ENCODE measurements at regions not wholly inside any gene's neighbourhood (a gene's known extent, or its start where the extent isn't known, plus 50 kb on each side); places are given as distances from the start of the nearest gene placed in this dataset.

DNA sequence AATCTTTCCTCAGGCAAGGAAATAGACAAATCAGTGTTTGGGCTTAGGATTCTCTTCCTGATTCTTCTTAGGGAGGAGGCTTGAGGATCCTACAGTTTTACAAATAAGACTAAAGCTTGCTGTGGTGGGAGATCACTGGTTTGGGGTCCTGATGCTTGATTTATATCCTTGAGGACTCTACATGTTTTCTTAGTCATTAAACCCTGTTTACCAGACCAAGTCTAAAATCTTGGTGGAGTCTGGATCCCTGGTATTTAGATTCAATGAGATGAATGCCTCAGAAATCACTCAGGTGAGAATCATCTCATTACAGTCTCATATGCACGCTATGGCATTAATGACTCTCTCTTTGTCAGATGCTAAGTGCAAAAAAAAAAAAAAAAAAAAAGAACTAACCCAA lies 304.3 kb upstream of the SALL1 start:
- no peak for DNase-seq (ENCODE audit: low spot score)
- WGBS, 2 donors (ENCODE audit: extremely low coverage in 2 of 2, insufficient read length in 2 of 2, insufficient replicate concordance in 1 of 2), result no CpG with 5 or more reads among the region's 1 CpG
- Histone ChIP-seq H4K91ac (ENCODE audit: low read depth, low read length, poor library complexity) (no peak overlapping the region), H3K27ac (replicated peaks; ENCODE audit: low read length) (no peak overlapping the region), H2BK120ac (ENCODE audit: low read depth, low read length) (no peak overlapping the region), H3K4ac (ENCODE audit: low read length) (no peak overlapping the region), H3K36me3 (replicated peaks in 1 of 2; ENCODE audit: control insufficient read depth in 2 of 2, insufficient read depth in 2 of 2, low read length in 2 of 2) (no peaks in the 10 kb centered on the region), H2BK15ac (ENCODE audit: low read length) (no peak overlapping the region), H4K8ac (ENCODE audit: low read depth, low read length) (no peak overlapping the region), H2AK5ac (ENCODE audit: low read depth, low read length) (no peak overlapping the region), H3K27me3 (ENCODE audit: control insufficient read depth in 3 of 3, insufficient read depth in 3 of 3, low read depth in 1 of 3, low read length in 3 of 3) (no peaks in the 10 kb centered on the region), H3K4me3 (ENCODE audit: low read length in 2 of 2) (no peak overlapping the region), H3K4me1 (ENCODE audit: control insufficient read depth in 2 of 2, insufficient read depth in 1 of 2, low read depth in 1 of 2, low read length in 2 of 2) (peaks cover 17 to 22% of the 10 kb centered on the region in 2 donors), H3K9ac (ENCODE audit: low read depth, low read length, poor library complexity) (no peak overlapping the region), H2BK12ac (ENCODE audit: low read length) (no peak overlapping the region), H3K9me3 (replicated peaks in 1 of 2; ENCODE audit: control insufficient read depth in 2 of 2, insufficient read depth in 1 of 2, low read depth in 1 of 2, low read length in 2 of 2) (no peaks in the 10 kb centered on the region), H3K79me1 (ENCODE audit: low read depth, low read length) (no peaks in the 10 kb centered on the region), H3K14ac (ENCODE audit: low read length) (no peak overlapping the region), H3K23ac (ENCODE audit: low read depth, low read length, poor library complexity) (no peak overlapping the region), H2BK5ac (ENCODE audit: low read length) (no peak overlapping the region), H2AFZ (ENCODE audit: low read length) (no peak overlapping the region), H3K4me2 (ENCODE audit: insufficient read depth, low read length, poor library complexity, severe bottlenecking) (no peak overlapping the region), H3K18ac (ENCODE audit: low read length) (no peak overlapping the region)

DNA sequence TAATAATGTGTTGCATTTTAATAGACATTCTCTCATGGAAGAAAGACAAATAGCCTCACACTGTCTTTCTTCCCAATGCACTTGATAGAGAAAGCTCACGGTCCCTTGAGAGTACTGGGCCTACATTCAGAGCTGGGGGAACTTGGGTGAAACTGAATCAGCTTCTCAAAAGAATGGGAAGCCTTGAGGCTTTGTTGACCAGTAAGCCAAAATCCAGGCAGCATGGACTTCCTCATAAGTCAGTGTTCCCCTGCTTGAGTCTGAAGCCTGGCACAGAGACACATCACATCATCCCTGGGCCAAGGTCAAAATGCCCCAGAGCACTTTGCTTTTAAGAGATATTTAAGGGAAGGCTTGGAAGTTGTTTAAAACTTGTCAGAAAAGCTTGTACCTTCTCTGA lies 302.2 kb upstream of the SALL1 start:
- H3K14ac ChIP-seq (ENCODE audit: low read length), result no peak overlapping the region
- no peak overlapping the region for H3K9ac ChIP-seq (ENCODE audit: low read depth, low read length, poor library complexity)
- no peaks in the 10 kb centered on the region for H3K27me3 ChIP-seq (ENCODE audit: control insufficient read depth in 3 of 3, insufficient read depth in 3 of 3, low read depth in 1 of 3, low read length in 3 of 3)
- no peak overlapping the region for H3K27ac ChIP-seq (replicated peaks; ENCODE audit: low read length)
- WGBS, 2 donors (ENCODE audit: extremely low coverage in 2 of 2, insufficient read length in 2 of 2, insufficient replicate concordance in 1 of 2), result no CpG with 5 or more reads among the region's 1 CpG
- H3K79me1 ChIP-seq (ENCODE audit: low read depth, low read length), result no peaks in the 10 kb centered on the region
- H2AFZ ChIP-seq (ENCODE audit: low read length), result peak overlapping the region; percentile 34
- no peak overlapping the region for H2AK5ac ChIP-seq (ENCODE audit: low read depth, low read length)
- H3K9me3 ChIP-seq (replicated peaks in 1 of 2; ENCODE audit: control insufficient read depth in 2 of 2, insufficient read depth in 1 of 2, low read depth in 1 of 2, low read length in 2 of 2), result no peaks in the 10 kb centered on the region
- no peak overlapping the region for H3K4me3 ChIP-seq (ENCODE audit: low read length in 2 of 2)
- peaks cover 20 to 23% of the 10 kb centered on the region in 2 donors for H3K4me1 ChIP-seq (ENCODE audit: control insufficient read depth in 2 of 2, insufficient read depth in 1 of 2, low read depth in 1 of 2, low read length in 2 of 2)
- no peak for DNase-seq (ENCODE audit: low spot score)
- H3K23ac ChIP-seq (ENCODE audit: low read depth, low read length, poor library complexity), result no peak overlapping the region
- no peaks in the 10 kb centered on the region for H3K36me3 ChIP-seq (replicated peaks in 1 of 2; ENCODE audit: control insufficient read depth in 2 of 2, insufficient read depth in 2 of 2, low read length in 2 of 2)
- no peak overlapping the region for H3K4me2 ChIP-seq (ENCODE audit: insufficient read depth, low read length, poor library complexity, severe bottlenecking)
- no peak overlapping the region for H3K4ac ChIP-seq (ENCODE audit: low read length)
- no peak overlapping the region for H3K18ac ChIP-seq (ENCODE audit: low read length)
- H4K8ac ChIP-seq (ENCODE audit: low read depth, low read length), result no peak overlapping the region
- no peak overlapping the region for H4K91ac ChIP-seq (ENCODE audit: low read depth, low read length, poor library complexity)
- H2BK15ac ChIP-seq (ENCODE audit: low read length), result no peak overlapping the region
- H2BK12ac ChIP-seq (ENCODE audit: low read length), result no peak overlapping the region
- no peak overlapping the region for H2BK5ac ChIP-seq (ENCODE audit: low read length)
- no peak overlapping the region for H2BK120ac ChIP-seq (ENCODE audit: low read depth, low read length)

DNA sequence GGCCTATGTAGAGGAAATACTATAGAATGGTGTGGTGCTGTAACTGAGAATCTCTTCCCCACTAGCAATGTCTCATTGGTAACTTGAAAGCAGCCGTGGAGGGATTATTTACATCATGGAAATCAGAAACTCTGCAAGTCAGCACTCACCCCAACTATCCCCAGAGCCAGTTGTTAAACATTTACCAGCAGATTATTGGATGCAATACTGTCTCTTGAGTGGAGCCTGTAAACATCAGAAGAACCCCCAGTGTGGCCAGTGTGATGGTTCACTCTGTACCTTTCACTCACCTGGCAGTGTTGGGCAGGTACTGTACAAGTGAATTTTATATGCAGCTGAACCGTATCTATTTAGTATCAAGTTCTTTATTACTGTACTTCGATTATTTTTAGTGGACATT lies 299.8 kb upstream of the SALL1 start:
- no peak for DNase-seq (ENCODE audit: low spot score)
- Histone ChIP-seq H3K27ac (replicated peaks; ENCODE audit: low read length) (no peak overlapping the region), H3K9me3 (replicated peaks in 1 of 2; ENCODE audit: control insufficient read depth in 2 of 2, insufficient read depth in 1 of 2, low read depth in 1 of 2, low read length in 2 of 2) (no peaks in the 10 kb centered on the region), H2AFZ (ENCODE audit: low read length) (no peak overlapping the region), H3K18ac (ENCODE audit: low read length) (no peak overlapping the region), H3K9ac (ENCODE audit: low read depth, low read length, poor library complexity) (no peak overlapping the region), H3K36me3 (replicated peaks in 1 of 2; ENCODE audit: control insufficient read depth in 2 of 2, insufficient read depth in 2 of 2, low read length in 2 of 2) (no peaks in the 10 kb centered on the region), H3K4ac (ENCODE audit: low read length) (no peak overlapping the region), H2BK5ac (ENCODE audit: low read length) (no peak overlapping the region), H3K27me3 (ENCODE audit: control insufficient read depth in 3 of 3, insufficient read depth in 3 of 3, low read depth in 1 of 3, low read length in 3 of 3) (no peaks in the 10 kb centered on the region), H2AK5ac (ENCODE audit: low read depth, low read length) (no peak overlapping the region), H3K4me2 (ENCODE audit: insufficient read depth, low read length, poor library complexity, severe bottlenecking) (no peak overlapping the region), H2BK120ac (ENCODE audit: low read depth, low read length) (no peak overlapping the region), H3K23ac (ENCODE audit: low read depth, low read length, poor library complexity) (no peak overlapping the region), H2BK12ac (ENCODE audit: low read length) (no peak overlapping the region), H3K79me1 (ENCODE audit: low read depth, low read length) (no peaks in the 10 kb centered on the region), H3K4me1 (ENCODE audit: control insufficient read depth in 2 of 2, insufficient read depth in 1 of 2, low read depth in 1 of 2, low read length in 2 of 2) (peaks cover 12 to 15% of the 10 kb centered on the region in 2 donors), H3K4me3 (ENCODE audit: low read length in 2 of 2) (no peak overlapping the region), H3K14ac (ENCODE audit: low read length) (no peak overlapping the region), H4K8ac (ENCODE audit: low read depth, low read length) (no peak overlapping the region), H4K91ac (ENCODE audit: low read depth, low read length, poor library complexity) (no peak overlapping the region), H2BK15ac (ENCODE audit: low read length) (no peak overlapping the region)
- WGBS, 2 donors (ENCODE audit: extremely low coverage in 2 of 2, insufficient read length in 2 of 2, insufficient replicate concordance in 1 of 2), result no CpG with 5 or more reads among the region's 3 CpGs

DNA sequence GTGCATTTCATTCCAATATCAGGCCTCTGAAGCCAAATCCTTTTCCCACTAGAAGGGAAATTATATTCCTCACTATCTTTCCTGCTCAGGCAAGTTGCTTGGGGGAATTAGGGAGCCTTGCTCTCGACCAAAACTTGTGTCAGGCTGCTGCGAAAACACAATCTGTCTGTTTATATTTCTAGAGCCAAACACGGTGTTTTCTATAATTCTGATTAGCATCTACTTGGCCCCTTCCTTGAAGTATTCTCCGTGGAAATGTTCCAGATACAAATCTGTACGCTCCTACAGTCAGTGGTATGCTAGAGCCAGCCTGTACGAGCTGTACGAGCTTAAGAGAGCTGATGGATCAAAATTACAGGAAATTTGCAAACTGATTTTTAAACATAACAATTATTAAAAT lies 299.3 kb upstream of the SALL1 start:
- no peak overlapping the region for H4K91ac ChIP-seq (ENCODE audit: low read depth, low read length, poor library complexity)
- no CpG with 5 or more reads among the region's 7 CpGs for WGBS, 2 donors (ENCODE audit: extremely low coverage in 2 of 2, insufficient read length in 2 of 2, insufficient replicate concordance in 1 of 2)
- H3K23ac ChIP-seq (ENCODE audit: low read depth, low read length, poor library complexity), result no peak overlapping the region
- no peak overlapping the region for H3K9ac ChIP-seq (ENCODE audit: low read depth, low read length, poor library complexity)
- no peak overlapping the region for H3K14ac ChIP-seq (ENCODE audit: low read length)
- H3K79me1 ChIP-seq (ENCODE audit: low read depth, low read length), result no peaks in the 10 kb centered on the region
- H2BK5ac ChIP-seq (ENCODE audit: low read length), result no peak overlapping the region
- no peak overlapping the region for H2BK12ac ChIP-seq (ENCODE audit: low read length)
- H3K27ac ChIP-seq (replicated peaks; ENCODE audit: low read length), result peak overlapping the region; percentile 37
- H3K36me3 ChIP-seq (replicated peaks in 1 of 2; ENCODE audit: control insufficient read depth in 2 of 2, insufficient read depth in 2 of 2, low read length in 2 of 2), result no peaks in the 10 kb centered on the region
- no peak overlapping the region for H3K4me2 ChIP-seq (ENCODE audit: insufficient read depth, low read length, poor library complexity, severe bottlenecking)
- H2AFZ ChIP-seq (ENCODE audit: low read length), result peak overlapping the region; percentile 64
- H3K4ac ChIP-seq (ENCODE audit: low read length), result no peak overlapping the region
- H3K18ac ChIP-seq (ENCODE audit: low read length), result no peak overlapping the region
- no peak overlapping the region for H2AK5ac ChIP-seq (ENCODE audit: low read depth, low read length)
- DNase-seq (ENCODE audit: low spot score), result no peak
- H2BK120ac ChIP-seq (ENCODE audit: low read depth, low read length), result no peak overlapping the region
- H3K27me3 ChIP-seq (ENCODE audit: control insufficient read depth in 3 of 3, insufficient read depth in 3 of 3, low read depth in 1 of 3, low read length in 3 of 3), result no peaks in the 10 kb centered on the region
- H3K9me3 ChIP-seq (replicated peaks in 1 of 2; ENCODE audit: control insufficient read depth in 2 of 2, insufficient read depth in 1 of 2, low read depth in 1 of 2, low read length in 2 of 2), result no peaks in the 10 kb centered on the region
- H3K4me3 ChIP-seq (ENCODE audit: low read length in 2 of 2), result no peak overlapping the region
- peaks cover 12 to 15% of the 10 kb centered on the region in 2 donors for H3K4me1 ChIP-seq (ENCODE audit: control insufficient read depth in 2 of 2, insufficient read depth in 1 of 2, low read depth in 1 of 2, low read length in 2 of 2)
- no peak overlapping the region for H4K8ac ChIP-seq (ENCODE audit: low read depth, low read length)
- no peak overlapping the region for H2BK15ac ChIP-seq (ENCODE audit: low read length)

All from neuronal stem cell (in vitro differentiated cells).